ENCODE measurements at regions not wholly inside any gene's neighbourhood (a gene's known extent, or its start where the extent isn't known, plus 50 kb on each side); places are given as distances from the start of the nearest gene placed in this dataset.

GRCh38 chr1:208421486-208421885 is 177.3 kb upstream of the PLXNA2 start:
- no peaks in the 10 kb centered on the region for H3K36me3 ChIP-seq
- H3K27me3 ChIP-seq, result no peaks in the 10 kb centered on the region
- no peak overlapping the region for H3K4me3 ChIP-seq
- intact Hi-C loops (cut with DNase I), result no loop called here
- TF ChIP-seq, protein P1, sequence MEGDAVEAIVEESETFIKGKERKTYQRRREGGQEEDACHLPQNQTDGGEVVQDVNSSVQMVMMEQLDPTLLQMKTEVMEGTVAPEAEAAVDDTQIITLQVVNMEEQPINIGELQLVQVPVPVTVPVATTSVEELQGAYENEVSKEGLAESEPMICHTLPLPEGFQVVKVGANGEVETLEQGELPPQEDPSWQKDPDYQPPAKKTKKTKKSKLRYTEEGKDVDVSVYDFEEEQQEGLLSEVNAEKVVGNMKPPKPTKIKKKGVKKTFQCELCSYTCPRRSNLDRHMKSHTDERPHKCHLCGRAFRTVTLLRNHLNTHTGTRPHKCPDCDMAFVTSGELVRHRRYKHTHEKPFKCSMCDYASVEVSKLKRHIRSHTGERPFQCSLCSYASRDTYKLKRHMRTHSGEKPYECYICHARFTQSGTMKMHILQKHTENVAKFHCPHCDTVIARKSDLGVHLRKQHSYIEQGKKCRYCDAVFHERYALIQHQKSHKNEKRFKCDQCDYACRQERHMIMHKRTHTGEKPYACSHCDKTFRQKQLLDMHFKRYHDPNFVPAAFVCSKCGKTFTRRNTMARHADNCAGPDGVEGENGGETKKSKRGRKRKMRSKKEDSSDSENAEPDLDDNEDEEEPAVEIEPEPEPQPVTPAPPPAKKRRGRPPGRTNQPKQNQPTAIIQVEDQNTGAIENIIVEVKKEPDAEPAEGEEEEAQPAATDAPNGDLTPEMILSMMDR (IDR thresholded peaks at IDR 0.05), result no peak
- DNase-seq (ENCODE audit: low spot score in 2 of 2), result no peak
- H3K9me3 ChIP-seq, result peaks cover 0 to 3% of the 10 kb centered on the region in 2 donors
- H3K4me1 ChIP-seq, result no peaks in the 10 kb centered on the region
- no peak overlapping the region for H3K27ac ChIP-seq

GRCh38 chr1:208423526-208423925 is 179.3 kb upstream of the PLXNA2 start:
- H3K27ac ChIP-seq, result no peak overlapping the region
- no peaks in the 10 kb centered on the region for H3K36me3 ChIP-seq
- no peak overlapping the region for H3K4me3 ChIP-seq
- DNase-seq (ENCODE audit: low spot score in 2 of 2), result no peak
- H3K4me1 ChIP-seq, result no peaks in the 10 kb centered on the region
- TF ChIP-seq, protein P1 (IDR thresholded peaks at IDR 0.05), result no peak
- no peaks in the 10 kb centered on the region for H3K27me3 ChIP-seq
- H3K9me3 ChIP-seq, result peaks cover 0 to 3% of the 10 kb centered on the region in 2 donors
- intact Hi-C loops (cut with DNase I), result no loop called here

DNA sequence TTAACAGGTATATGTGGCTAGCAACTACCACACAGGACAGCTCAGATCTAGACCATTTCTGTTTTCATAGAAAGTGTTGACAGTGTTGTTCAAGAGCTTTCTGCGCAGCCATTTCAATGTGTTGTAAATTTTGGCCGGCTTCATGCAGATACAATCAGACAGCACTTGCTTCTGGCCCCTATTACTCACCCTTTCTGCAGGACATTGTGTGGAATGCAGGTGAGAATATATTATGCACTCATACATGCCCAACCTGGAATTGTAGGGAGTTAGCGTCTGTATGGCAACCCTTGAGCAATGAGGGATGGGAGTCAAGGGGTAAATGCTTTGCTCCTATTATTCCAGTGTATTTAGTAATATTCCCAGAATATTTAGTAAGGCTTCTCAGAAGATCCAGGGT is 180.9 kb upstream of the PLXNA2 start:
- intact Hi-C loops (cut with DNase I), result no loop called here
- no peak for DNase-seq (ENCODE audit: low spot score in 2 of 2)
- peaks cover 0 to 3% of the 10 kb centered on the region in 2 donors for H3K9me3 ChIP-seq
- no peaks in the 10 kb centered on the region for H3K36me3 ChIP-seq
- TF ChIP-seq, protein P1 (IDR thresholded peaks at IDR 0.05), result no peak
- no peak overlapping the region for H3K27ac ChIP-seq
- no peaks in the 10 kb centered on the region for H3K4me1 ChIP-seq
- H3K4me3 ChIP-seq, result no peak overlapping the region
- H3K27me3 ChIP-seq, result no peaks in the 10 kb centered on the region

DNA sequence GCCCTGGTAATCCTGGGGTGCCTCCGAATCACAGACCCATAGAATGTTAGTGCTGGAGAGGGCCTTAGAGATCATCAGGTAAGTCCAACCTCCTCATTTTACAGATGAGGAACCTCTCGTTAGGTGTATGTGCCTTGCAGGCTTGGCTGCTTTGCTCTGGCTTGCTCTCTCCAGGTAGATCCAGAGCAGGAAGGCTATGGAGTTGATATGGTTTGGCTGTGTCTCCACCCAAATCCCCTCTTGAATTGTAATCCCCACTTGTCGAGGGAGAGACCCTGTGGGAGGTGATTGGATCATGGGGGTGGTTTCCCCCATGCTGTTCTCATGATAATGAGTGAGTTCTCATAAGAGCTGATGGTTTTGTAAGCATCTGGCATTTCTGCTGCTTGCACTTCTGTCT is 186.0 kb upstream of the PLXNA2 start:
- no peak for DNase-seq (ENCODE audit: low spot score in 2 of 2)
- intact Hi-C loops (cut with DNase I), result no loop called here
- H3K4me3 ChIP-seq, result no peak overlapping the region

GRCh38 chr1:208431721-208432120 is 187.5 kb upstream of the PLXNA2 start:
- no peaks in the 10 kb centered on the region for H3K27me3 ChIP-seq
- no peaks in the 10 kb centered on the region for H3K4me1 ChIP-seq
- DNase-seq (ENCODE audit: low spot score in 2 of 2), result no peak
- TF ChIP-seq, protein P1 (IDR thresholded peaks at IDR 0.05), result no peak
- no peaks in the 10 kb centered on the region for H3K36me3 ChIP-seq
- no peaks in the 10 kb centered on the region for H3K9me3 ChIP-seq
- no peak overlapping the region for H3K27ac ChIP-seq
- H3K4me3 ChIP-seq, result no peak overlapping the region
- intact Hi-C loops (cut with DNase I), result no loop called here

More for the DNA sequence above, 186.0 kb upstream of the PLXNA2 start:
- no peaks in the 10 kb centered on the region for H3K27me3 ChIP-seq
- H3K4me1 ChIP-seq, result no peaks in the 10 kb centered on the region
- no peaks in the 10 kb centered on the region for H3K9me3 ChIP-seq
- no peaks in the 10 kb centered on the region for H3K36me3 ChIP-seq
- TF ChIP-seq, protein P1 (IDR thresholded peaks at IDR 0.05), result no peak
- H3K27ac ChIP-seq, result no peak overlapping the region

- Histone ChIP-seq H3K27me3 (no peaks in the 10 kb centered on the region), H3K9me3 (no peaks in the 10 kb centered on the region), H3K27ac (no peak overlapping the region), H3K4me3 (no peak overlapping the region), H3K36me3 (no peaks in the 10 kb centered on the region), H3K4me1 (no peaks in the 10 kb centered on the region)
- DNase-seq (ENCODE audit: low spot score in 2 of 2), result no peak
- TF ChIP-seq, protein P1 (IDR thresholded peaks at IDR 0.05), result no peak
- intact Hi-C loops (cut with DNase I), result no loop called here
Measured at GRCh38 chr1:208432346-208432745, 188.2 kb upstream of the PLXNA2 start.

All from ascending aorta (tissue), 2 donors.